Astrocyte of the spinal cord (primary cell): ENCODE measurements at regions not wholly inside any gene's neighbourhood (a gene's known extent, or its start where the extent isn't known, plus 50 kb on each side); places are given as distances from the start of the nearest gene placed in this dataset.

Experiments used
- DNase-seq: peaks from one replicate; pipeline ENCODE4 v3.0.0; 2011; ENCODE audit warnings: low read depth, low spot score
- H3K4me3 ChIP-seq: 2 replicates; pipeline ENCODE4 v1.5.1; 2011; ENCODE audit warnings: low read depth, mild to moderate bottlenecking, low read length, moderate library complexity
- CTCF ChIP-seq: IDR thresholded peaks from 2 replicates; pipeline ENCODE4 v1.5.1; 2012; ENCODE audit warnings: low read depth, mild to moderate bottlenecking, low read length, inconsistent platforms
- in situ Hi-C: cut with HindIII; loops from 2 replicates; pipeline ENCODE4 v1.10.0; 2017; ENCODE audit warnings: low sequenced_read_pairs

DNA sequence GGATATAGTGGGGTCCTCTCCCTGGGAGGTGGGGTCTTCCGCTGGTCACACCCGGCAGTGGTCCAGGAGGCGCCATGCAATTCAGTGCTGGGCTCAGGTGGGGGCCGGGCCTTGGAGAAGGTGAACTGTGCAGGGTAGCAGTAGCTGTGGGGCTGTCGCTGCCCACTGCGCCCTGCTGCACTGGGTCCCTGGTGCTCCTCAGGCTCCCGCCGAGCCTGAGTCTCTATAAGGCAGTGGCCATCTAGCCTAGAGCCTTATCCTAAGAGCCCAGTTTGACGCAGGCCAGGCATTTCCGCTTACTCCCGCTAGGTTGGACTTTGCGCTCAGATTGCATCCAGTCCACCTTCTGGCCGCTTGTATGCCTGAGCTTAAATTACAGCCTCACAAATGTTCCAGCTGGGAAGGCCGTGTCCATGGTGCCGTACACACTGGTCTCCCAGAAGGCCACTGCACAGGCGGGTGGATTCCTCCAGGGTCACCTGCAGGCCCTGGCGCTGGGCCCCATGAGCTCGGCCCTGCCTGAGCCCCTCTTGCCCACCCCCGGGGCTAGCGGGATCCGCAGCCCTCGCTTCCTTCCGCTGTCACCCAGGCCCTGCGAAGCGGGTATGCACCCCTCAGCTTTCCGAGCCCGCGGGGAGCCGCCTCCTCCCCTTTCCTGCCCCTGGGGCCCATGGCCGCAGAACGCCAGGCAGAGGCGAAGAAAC, 1762.2 kb downstream of the TP53TG3F start:
- in situ Hi-C loops = no loop called here
- no peak for DNase-seq

DNA sequence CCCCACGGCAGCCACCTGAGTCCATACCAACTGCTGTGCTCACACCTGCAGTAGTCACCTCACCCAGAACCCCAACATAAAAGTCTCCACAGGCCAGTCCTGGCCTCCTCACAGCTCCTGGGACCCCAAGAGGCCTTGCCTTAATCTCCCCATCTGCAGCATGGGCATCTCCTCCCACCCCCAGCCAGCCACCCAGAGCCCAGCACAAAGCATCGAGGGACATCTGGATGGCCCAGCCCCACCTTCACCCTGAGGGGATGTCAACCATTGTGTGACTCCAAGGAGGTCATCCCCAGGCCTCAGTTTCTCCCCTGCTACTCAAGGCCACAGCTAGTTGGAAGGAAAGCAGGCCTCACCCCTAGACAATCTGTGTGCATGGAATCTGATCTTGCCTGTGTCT, 1775.3 kb downstream of the TP53TG3F start:
- TF ChIP-seq CTCF = no peak
- in situ Hi-C loops = no loop called here
- H3K4me3 ChIP-seq = no peak overlapping the region
- DNase-seq = no peak

More for the DNA sequence above, 1762.2 kb downstream of the TP53TG3F start:
- H3K4me3 ChIP-seq = no peak overlapping the region
- TF ChIP-seq CTCF = no peak

DNA sequence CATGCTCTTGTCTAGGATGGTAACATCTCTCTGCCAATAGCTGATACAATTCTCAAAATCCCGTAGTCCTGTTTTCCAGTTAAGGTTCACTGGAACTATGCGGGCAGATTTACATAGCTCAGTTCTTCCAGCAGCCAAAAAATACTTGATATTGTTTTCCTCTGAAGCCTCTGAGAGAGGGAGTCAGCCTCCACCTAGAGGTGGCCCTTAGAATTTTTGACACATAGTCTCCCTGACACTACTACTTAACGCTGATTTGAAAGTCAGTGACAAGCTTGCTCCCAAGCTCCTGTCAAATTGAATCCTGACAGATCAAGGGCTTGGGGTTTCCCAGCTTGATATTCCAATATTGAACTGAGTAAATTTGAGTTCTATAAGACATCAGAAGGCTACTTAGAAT, 1780.1 kb downstream of the TP53TG3F start:
- DNase-seq = no peak
- TF ChIP-seq CTCF = no peak
- in situ Hi-C loops = no loop called here
- no peak overlapping the region for H3K4me3 ChIP-seq

GRCh38 chr16:35249051-35249450, 1789.6 kb downstream of the TP53TG3F start:
- no peak for DNase-seq
- no peak overlapping the region for H3K4me3 ChIP-seq
- TF ChIP-seq CTCF = no peak
- in situ Hi-C loops = no loop called here

GRCh38 chr16:35252356-35252936, 1793.0 kb downstream of the TP53TG3F start:
- DNase-seq = peak; percentile 0
- H3K4me3 ChIP-seq = no peak overlapping the region
- no peak for TF ChIP-seq CTCF
- in situ Hi-C loops = no loop called here

DNA sequence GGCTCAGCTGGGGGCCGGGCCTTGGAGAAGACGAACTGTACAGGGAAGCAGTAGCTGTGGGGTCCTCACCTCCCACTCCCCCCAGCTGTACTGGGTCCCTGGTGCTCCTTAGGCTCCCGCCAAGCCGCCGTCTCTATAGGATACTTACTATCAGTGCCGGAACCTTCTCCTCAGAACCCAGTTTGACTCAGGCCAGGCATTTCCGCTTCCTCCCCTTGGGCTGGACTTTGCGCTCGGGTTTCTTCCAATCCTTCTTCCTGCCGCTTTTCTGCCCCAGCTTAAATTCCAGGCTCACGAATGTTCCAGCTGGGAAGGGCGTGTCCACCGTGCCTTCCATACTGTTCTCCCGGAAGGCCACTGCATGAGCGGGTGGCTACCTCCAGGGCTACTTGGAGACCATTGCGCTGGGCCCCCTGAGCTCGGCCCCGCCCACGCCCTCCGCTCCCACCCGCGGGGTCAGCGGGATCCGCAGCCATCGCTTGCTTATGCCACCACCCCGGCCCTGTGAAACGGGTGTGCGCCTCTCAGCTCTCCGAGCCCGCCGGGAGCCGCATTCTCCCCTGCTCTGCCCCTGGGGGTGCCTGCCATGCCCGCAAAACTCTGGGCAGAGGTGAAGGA, 1795.9 kb downstream of the TP53TG3F start:
- in situ Hi-C loops = no loop called here
- H3K4me3 ChIP-seq = no peak overlapping the region
- no peak for TF ChIP-seq CTCF
- no peak for DNase-seq
